ENCODE measurements at regions not wholly inside any gene's neighbourhood (a gene's known extent, or its start where the extent isn't known, plus 50 kb on each side); places are given as distances from the start of the nearest gene placed in this dataset.
"Not testable (repeated sequence)": the region's sequence is repeated elsewhere in the genome, so short reads cannot be mapped to it uniquely, and the experiment has no call there.

GRCh38 chr2:208674919-208675318 lies 268.3 kb downstream of the PTH2R start:
- DNase-seq: no peak
- no peak overlapping the region for H3K4me3 Mint-ChIP-seq
- H3K27ac Mint-ChIP-seq: no peak overlapping the region
- H3K9me3 Mint-ChIP-seq: peaks cover 0 to 3% (median 0%) of the 10 kb centered on the region in 7 donors
- H3K4me1 Mint-ChIP-seq: no peaks in the 10 kb centered on the region
- H3K36me3 Mint-ChIP-seq: no peaks in the 10 kb centered on the region
- no peak for ATAC-seq (ENCODE audit: low read depth in 2 of 2)
- no peaks in the 10 kb centered on the region for H3K27me3 Mint-ChIP-seq

DNA sequence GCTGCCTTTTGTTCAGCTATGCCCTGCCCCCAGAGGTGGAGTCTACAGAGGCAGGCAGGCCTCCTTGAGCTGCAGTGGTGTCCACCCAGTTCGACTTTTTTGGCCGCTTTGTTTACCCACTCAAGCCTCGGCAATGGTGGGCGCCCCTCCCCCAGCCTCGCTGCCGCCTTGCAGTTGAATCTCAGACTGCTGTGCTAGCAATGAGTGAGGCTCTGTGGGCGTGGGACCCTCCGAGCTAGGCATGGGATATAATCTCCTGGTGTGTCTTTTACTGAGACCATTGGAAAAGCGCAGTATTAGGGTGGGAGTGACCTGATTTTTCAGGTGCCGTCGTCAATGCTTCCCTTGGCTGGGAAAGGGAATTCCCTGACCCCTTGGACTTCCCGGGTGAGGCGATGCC lies 279.3 kb downstream of the PTH2R start:
- not testable (repeated sequence) for H3K36me3 Mint-ChIP-seq; H3K4me1 Mint-ChIP-seq; H3K4me3 Mint-ChIP-seq; H3K27me3 Mint-ChIP-seq; DNase-seq; ATAC-seq (ENCODE audit: low read depth in 2 of 2); H3K27ac Mint-ChIP-seq
- peaks cover 7 to 24% (median 8%) of the 10 kb centered on the region in 7 donors for H3K9me3 Mint-ChIP-seq

- Mint-ChIP-seq H3K4me1 (no peaks in the 10 kb centered on the region), H3K9me3 (peaks cover 6 to 22% (median 11%) of the 10 kb centered on the region in 7 donors), H3K27ac (no peak overlapping the region), H3K4me3 (no peak overlapping the region), H3K27me3 (no peaks in the 10 kb centered on the region), H3K36me3 (no peaks in the 10 kb centered on the region)
- DNase-seq: no peak
- ATAC-seq (ENCODE audit: low read depth in 2 of 2): no peak
These were observed 280.1 kb downstream of the PTH2R start for GRCh38 chr2:208686665-208687064.

DNA sequence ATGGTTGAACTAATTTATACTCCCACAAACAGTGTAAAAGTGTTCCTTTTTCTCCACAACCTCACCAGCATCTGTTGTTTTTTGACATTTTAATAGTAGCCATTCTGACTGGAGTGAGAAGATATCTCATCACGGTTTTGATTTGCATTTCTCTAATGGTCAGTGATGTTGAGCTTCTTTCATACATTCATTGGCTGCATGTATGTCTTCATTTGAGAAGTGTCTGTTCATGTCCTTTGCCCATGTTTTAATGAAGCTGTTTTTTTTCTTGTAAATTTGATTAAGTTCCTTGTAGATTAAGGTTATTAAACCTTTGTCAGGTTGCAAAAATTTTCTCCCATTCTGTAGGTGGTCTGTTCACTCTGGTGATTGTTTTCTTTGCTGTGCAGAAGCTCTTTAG lies 281.1 kb downstream of the PTH2R start:
- not testable (repeated sequence) for H3K4me1 Mint-ChIP-seq; H3K27me3 Mint-ChIP-seq; ATAC-seq (ENCODE audit: low read depth in 2 of 2); DNase-seq; H3K27ac Mint-ChIP-seq; H3K36me3 Mint-ChIP-seq; H3K4me3 Mint-ChIP-seq
- H3K9me3 Mint-ChIP-seq: peaks cover 6 to 15% (median 12%) of the 10 kb centered on the region in 7 donors

DNA sequence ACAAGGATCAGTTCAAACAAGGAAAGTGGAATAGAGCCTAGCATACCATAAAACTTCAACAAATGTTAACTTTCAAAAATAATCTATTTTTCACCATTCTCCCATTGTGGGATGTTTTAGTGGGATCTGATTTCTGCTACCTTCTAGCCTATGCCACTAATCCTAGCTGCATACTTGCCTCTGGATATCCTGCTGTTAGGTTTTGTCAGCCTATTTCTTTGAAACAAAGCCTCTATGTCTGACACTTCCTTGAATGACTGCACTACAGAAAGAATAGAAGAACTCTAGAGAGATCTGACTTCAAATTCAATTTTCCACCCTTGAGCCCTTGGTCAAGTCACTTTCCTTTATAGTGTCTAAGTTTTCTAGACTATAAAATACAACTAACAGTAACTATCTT lies 291.5 kb downstream of the PTH2R start:
- DNase-seq (no peak), ATAC-seq (ENCODE audit: low read depth in 2 of 2) (no peak)
- Mint-ChIP-seq H3K4me1 (no peaks in the 10 kb centered on the region), H3K36me3 (no peaks in the 10 kb centered on the region), H3K9me3 (peaks cover 0 to 5% (median 0%) of the 10 kb centered on the region in 7 donors), H3K27me3 (no peaks in the 10 kb centered on the region), H3K4me3 (no peak overlapping the region), H3K27ac (no peak overlapping the region)

DNA sequence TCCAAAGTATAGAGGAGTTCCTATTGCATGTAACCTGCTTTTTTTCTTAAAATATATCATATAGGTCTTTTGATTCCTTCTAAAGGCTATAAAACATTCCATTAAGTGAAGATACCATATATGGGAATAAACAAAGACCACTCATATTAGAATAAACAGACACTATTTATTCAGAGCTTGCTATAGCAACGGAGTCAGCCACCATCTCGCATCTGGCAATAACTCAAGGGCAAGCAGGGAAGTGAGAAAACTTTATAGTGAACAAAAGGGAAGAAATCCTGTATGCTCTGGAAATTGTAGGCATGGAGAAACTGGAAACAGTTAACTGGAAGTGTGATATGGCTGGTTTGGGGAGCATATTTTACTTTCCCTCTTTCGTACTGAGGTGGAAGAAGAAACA lies 301.9 kb downstream of the PTH2R start:
- no peaks in the 10 kb centered on the region for H3K27me3 Mint-ChIP-seq
- no peak overlapping the region for H3K4me3 Mint-ChIP-seq
- no peaks in the 10 kb centered on the region for H3K36me3 Mint-ChIP-seq
- H3K9me3 Mint-ChIP-seq: peaks cover 0 to 3% (median 0%) of the 10 kb centered on the region in 7 donors
- DNase-seq: no peak
- no peaks in the 10 kb centered on the region for H3K4me1 Mint-ChIP-seq
- peak overlapping the region in 1 of 6 donors; percentile 33 for H3K27ac Mint-ChIP-seq
- no peak for ATAC-seq (ENCODE audit: low read depth in 2 of 2)

DNA sequence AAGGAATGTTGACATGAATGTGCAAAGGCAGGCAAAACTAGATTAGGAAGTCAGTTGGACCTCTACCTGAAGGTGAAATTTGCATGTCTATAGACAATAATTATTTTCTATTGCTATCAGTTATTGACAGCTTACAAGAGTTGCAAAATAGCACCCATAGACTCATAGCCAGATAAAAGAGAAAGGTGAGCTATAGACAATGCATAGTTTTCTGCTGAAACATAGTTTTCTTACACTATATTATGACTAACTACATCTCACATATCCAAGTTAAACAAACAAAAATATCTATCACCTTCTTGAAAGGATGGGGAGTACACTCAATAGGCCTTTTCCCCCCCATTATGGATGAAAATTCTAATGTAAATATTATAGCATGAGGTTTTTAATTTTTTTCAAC lies 305.0 kb downstream of the PTH2R start:
- DNase-seq (no peak), ATAC-seq (ENCODE audit: low read depth in 2 of 2) (no peak)
- H3K27me3 Mint-ChIP-seq: no peaks in the 10 kb centered on the region
- no peak overlapping the region for H3K27ac Mint-ChIP-seq
- no peak overlapping the region for H3K4me3 Mint-ChIP-seq
- no peaks in the 10 kb centered on the region for H3K4me1 Mint-ChIP-seq
- no peaks in the 10 kb centered on the region for H3K36me3 Mint-ChIP-seq
- H3K9me3 Mint-ChIP-seq: peaks cover 0 to 2% (median 0%) of the 10 kb centered on the region in 7 donors

GRCh38 chr2:208713066-208713745 lies 306.6 kb downstream of the PTH2R start:
- no peaks in the 10 kb centered on the region for H3K4me1 Mint-ChIP-seq
- ATAC-seq (ENCODE audit: low read depth in 2 of 2): no peak
- no peak overlapping the region for H3K27ac Mint-ChIP-seq
- no peaks in the 10 kb centered on the region for H3K36me3 Mint-ChIP-seq
- H3K9me3 Mint-ChIP-seq: peaks cover 0 to 2% (median 0%) of the 10 kb centered on the region in 7 donors
- H3K4me3 Mint-ChIP-seq: no peak overlapping the region
- no peaks in the 10 kb centered on the region for H3K27me3 Mint-ChIP-seq
- DNase-seq: no peak

GRCh38 chr2:208718828-208719227 lies 312.2 kb downstream of the PTH2R start:
- Mint-ChIP-seq H3K36me3 (no peaks in the 10 kb centered on the region), H3K27ac (no peak overlapping the region), H3K4me1 (no peaks in the 10 kb centered on the region), H3K27me3 (no peaks in the 10 kb centered on the region), H3K4me3 (no peak overlapping the region), H3K9me3 (peaks cover 0 to 3% (median 0%) of the 10 kb centered on the region in 7 donors)
- ATAC-seq (ENCODE audit: low read depth in 2 of 2): no peak
- DNase-seq: no peak

DNA sequence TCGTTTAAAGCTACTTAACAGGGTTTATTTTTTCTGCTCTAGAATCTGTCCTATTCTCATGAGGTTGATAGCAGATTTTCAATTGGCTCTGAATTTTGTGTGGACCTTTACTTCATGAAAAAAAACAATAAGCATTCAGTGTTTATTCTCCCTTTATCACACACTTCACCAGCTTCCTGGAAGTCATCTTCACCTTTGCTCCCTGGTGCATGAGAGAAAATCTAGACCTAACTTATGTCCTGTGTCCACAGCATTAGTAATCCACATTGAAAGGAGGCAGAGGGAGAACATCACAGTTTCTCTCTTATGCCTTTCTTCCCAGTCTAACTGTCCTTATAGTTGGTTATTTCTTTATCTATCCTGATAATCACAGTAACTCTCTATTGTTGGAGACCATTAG lies 316.1 kb downstream of the PTH2R start:
- ATAC-seq (ENCODE audit: low read depth in 2 of 2): no peak
- DNase-seq: no peak
- Mint-ChIP-seq H3K36me3 (no peaks in the 10 kb centered on the region), H3K4me3 (no peak overlapping the region), H3K27me3 (no peaks in the 10 kb centered on the region), H3K27ac (no peak overlapping the region), H3K4me1 (no peaks in the 10 kb centered on the region), H3K9me3 (peaks cover 0 to 8% (median 3%) of the 10 kb centered on the region in 7 donors)

DNA sequence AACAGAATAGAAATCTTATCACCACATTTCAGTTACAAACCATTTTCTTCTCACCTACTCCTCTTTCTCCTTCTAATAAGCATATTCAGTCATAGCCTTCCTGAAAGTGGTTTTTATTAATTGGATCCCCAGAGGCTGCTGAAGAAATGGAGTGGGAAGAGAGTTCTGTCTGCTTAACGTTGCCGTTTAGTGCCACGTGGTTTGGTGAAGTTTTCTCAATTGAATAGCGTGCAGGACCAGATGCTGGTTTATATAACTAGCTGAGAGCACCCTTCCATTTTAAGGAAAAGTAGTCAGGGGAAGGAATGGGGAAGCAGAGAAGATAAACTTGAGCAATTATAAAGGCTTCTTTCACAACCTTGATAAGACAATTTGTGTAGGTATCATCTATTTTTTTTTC lies 318.7 kb downstream of the PTH2R start:
- ATAC-seq (ENCODE audit: low read depth in 2 of 2) (no peak), DNase-seq (no peak)
- peaks cover 0 to 8% (median 3%) of the 10 kb centered on the region in 7 donors for H3K9me3 Mint-ChIP-seq
- no peaks in the 10 kb centered on the region for H3K4me1 Mint-ChIP-seq
- H3K27me3 Mint-ChIP-seq: no peaks in the 10 kb centered on the region
- no peak overlapping the region for H3K27ac Mint-ChIP-seq
- no peaks in the 10 kb centered on the region for H3K36me3 Mint-ChIP-seq
- H3K4me3 Mint-ChIP-seq: no peak overlapping the region

DNA sequence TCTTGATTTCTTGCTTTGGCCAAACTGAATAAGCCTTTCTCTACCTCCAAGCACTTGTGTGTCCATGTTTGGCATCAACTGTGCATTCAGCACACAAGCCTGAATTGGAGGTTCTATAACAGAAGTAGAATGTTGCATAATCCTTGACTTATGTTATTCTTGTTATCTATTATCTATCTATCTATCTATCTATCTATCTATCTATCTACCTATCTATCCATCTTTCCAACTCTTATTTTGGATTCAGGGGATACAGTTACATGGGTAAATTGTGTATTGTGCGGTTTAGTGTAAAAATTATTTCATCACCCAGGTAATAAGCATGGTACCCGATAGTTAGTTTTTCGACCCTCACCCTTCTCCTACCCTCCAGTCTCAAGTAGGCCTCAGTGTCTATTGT lies 319.6 kb downstream of the PTH2R start:
- Mint-ChIP-seq H3K27ac (peak overlapping the region in 1 of 6 donors; percentile 27), H3K4me1 (no peaks in the 10 kb centered on the region)

GRCh38 chr2:208751663-208752415 lies 345.2 kb downstream of the PTH2R start:
- ATAC-seq (ENCODE audit: low read depth in 2 of 2); H3K27me3 Mint-ChIP-seq; H3K36me3 Mint-ChIP-seq; H3K4me3 Mint-ChIP-seq; H3K27ac Mint-ChIP-seq; DNase-seq; H3K4me1 Mint-ChIP-seq: not testable (repeated sequence)
- H3K9me3 Mint-ChIP-seq: peaks cover 7 to 17% (median 10%) of the 10 kb centered on the region in 7 donors

More for the DNA sequence above, 319.6 kb downstream of the PTH2R start:
- Mint-ChIP-seq H3K27me3 (no peaks in the 10 kb centered on the region), H3K4me3 (no peak overlapping the region), H3K36me3 (no peaks in the 10 kb centered on the region), H3K9me3 (peaks cover 0 to 8% (median 3%) of the 10 kb centered on the region in 7 donors)
- ATAC-seq (ENCODE audit: low read depth in 2 of 2) (no peak), DNase-seq (no peak)

GRCh38 chr2:208757364-208757763 lies 350.8 kb downstream of the PTH2R start:
- Mint-ChIP-seq H3K4me1 (no peaks in the 10 kb centered on the region), H3K27ac (no peak overlapping the region), H3K4me3 (no peak overlapping the region), H3K36me3 (no peaks in the 10 kb centered on the region), H3K9me3 (peaks cover 9 to 17% (median 10%) of the 10 kb centered on the region in 7 donors), H3K27me3 (peaks cover 0 to 3% (median 0%) of the 10 kb centered on the region in 3 donors)
- ATAC-seq (ENCODE audit: low read depth in 2 of 2) (no peak), DNase-seq (no peak)

All from naive B cell (primary cell).